ENCODE measurements at regions not wholly inside any gene's neighbourhood (a gene's known extent, or its start where the extent isn't known, plus 50 kb on each side); places are given as distances from the start of the nearest gene placed in this dataset.

GRCh38 chr3:124431331-124431994, 298.8 kb upstream of the UMPS start:
- no peak overlapping the region for H3K4me3 ChIP-seq (ENCODE audit: low read depth, low read length)
- DNase-seq (ENCODE audit: low read depth), result no peak
- TF ChIP-seq CTCF (IDR thresholded peaks at IDR 0.05; ENCODE audit: low read depth, low read length, missing control alignments), result no peak

GRCh38 chr3:124434176-124434575, 296.1 kb upstream of the UMPS start:
- no peak for TF ChIP-seq CTCF (IDR thresholded peaks at IDR 0.05; ENCODE audit: low read depth, low read length, missing control alignments)
- no peak for DNase-seq (ENCODE audit: low read depth)
- no peak overlapping the region for H3K4me3 ChIP-seq (ENCODE audit: low read depth, low read length)

GRCh38 chr3:124435467-124435866, 294.8 kb upstream of the UMPS start:
- no peak for DNase-seq (ENCODE audit: low read depth)
- H3K4me3 ChIP-seq (ENCODE audit: low read depth, low read length), result no peak overlapping the region
- TF ChIP-seq CTCF (IDR thresholded peaks at IDR 0.05; ENCODE audit: low read depth, low read length, missing control alignments), result no peak

GRCh38 chr3:124438813-124439212, 291.4 kb upstream of the UMPS start:
- H3K4me3 ChIP-seq (ENCODE audit: low read depth, low read length), result no peak overlapping the region
- no peak for DNase-seq (ENCODE audit: low read depth)
- TF ChIP-seq CTCF (IDR thresholded peaks at IDR 0.05; ENCODE audit: low read depth, low read length, missing control alignments), result no peak

GRCh38 chr3:124439603-124440002, 290.6 kb upstream of the UMPS start:
- TF ChIP-seq CTCF (IDR thresholded peaks at IDR 0.05; ENCODE audit: low read depth, low read length, missing control alignments), result no peak
- no peak overlapping the region for H3K4me3 ChIP-seq (ENCODE audit: low read depth, low read length)
- no peak for DNase-seq (ENCODE audit: low read depth)

- DNase-seq (ENCODE audit: low read depth), result no peak
- TF ChIP-seq CTCF (IDR thresholded peaks at IDR 0.05; ENCODE audit: low read depth, low read length, missing control alignments), result no peak
- no peak overlapping the region for H3K4me3 ChIP-seq (ENCODE audit: low read depth, low read length)
Measured at GRCh38 chr3:124441766-124442165, 288.5 kb upstream of the UMPS start.

GRCh38 chr3:124442463-124442862, 287.8 kb upstream of the UMPS start:
- TF ChIP-seq CTCF (IDR thresholded peaks at IDR 0.05; ENCODE audit: low read depth, low read length, missing control alignments), result no peak
- no peak overlapping the region for H3K4me3 ChIP-seq (ENCODE audit: low read depth, low read length)
- DNase-seq (ENCODE audit: low read depth), result no peak

Data from GM12864 (cell line).